HG03103 (cell line): ENCODE measurements at regions not wholly inside any gene's neighbourhood (a gene's known extent, or its start where the extent isn't known, plus 50 kb on each side); places are given as distances from the start of the nearest gene placed in this dataset.

Experiments used
- ATAC-seq: cut with Tn5 transposase; IDR thresholded peaks from one replicate; pipeline ENCODE4 v1.9.1; 2021; ENCODE audit warnings: low read depth; ENCODE audit not compliant: unreplicated experiment

DNA sequence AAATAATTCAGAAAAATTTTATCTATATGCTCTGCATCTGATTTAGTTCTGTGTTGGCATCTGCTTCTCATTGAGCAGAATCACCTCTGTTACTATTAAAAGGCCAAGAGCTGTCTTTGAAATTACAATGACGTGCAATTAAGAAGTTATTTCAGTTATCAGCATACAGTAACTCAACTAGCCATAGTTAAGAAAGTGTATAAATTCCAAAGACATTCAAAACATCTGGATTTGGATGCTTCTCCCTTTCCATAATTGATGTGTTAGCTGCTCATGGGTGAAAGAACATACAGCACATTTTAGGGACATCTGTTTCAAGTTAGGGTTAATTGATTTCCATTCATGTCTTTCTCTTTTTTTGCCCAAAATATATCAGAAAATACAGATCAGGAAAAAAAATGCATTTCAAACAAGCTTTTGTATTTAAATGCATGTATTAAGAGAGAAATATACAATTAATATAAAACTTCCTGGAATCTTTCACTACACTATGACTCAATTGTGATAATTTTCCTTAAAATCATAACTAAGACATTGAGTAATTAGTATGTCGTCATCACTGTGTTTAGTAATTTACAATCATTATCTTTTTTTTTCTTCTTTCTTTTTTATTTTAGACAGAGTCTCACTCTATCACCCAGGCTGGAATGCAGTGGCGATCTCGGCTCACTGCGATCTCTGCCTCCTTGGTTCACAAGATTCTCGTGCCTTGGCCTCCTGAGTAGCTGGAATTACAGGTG, 82.7 kb upstream of the MBNL1 start:
- no peak for ATAC-seq

DNA sequence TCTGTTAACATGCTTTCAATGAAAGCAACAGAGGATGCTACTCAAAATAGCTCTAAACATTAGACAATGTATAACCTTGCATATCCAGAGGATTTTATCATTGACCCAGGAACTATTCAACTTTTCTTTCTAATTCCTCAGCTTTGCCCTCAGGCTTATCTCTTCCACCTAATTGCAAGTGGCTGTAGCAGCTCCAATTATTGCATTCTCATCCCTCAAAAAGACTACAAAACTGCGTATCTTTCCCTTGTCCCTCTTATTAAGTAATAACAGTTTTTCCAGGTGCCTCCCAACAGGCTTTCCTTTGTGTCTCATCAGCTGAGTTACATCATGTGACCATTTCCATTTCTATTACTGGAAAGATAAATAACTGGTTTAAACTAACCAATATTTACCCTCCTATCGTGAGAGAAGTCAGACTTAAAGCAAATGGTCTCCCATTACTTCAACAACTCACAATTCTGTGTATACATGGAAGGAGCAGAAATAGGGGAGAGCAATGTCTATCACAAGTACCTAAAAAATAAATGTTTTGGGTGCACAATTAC, 78.0 kb upstream of the MBNL1 start:
- no peak for ATAC-seq

DNA sequence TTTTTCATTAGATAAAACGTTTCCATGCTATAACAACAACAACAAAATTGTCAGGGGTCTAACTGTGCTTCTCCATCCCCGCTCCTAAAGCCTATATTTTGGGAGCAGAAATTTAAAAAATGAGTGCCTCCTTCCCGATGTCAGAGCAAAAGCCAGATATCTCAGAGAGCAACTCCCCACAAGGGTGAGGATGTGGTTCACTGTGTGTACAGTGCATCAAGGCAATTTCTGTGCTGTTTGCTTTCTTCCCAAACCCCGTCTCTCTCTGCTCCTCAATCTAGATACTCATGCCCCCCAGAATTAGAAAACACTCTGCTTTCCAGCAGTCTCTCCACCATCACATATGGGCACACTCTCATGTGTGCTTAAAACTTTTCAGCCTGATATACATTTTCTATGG, 76.7 kb upstream of the MBNL1 start:
- no peak for ATAC-seq

DNA sequence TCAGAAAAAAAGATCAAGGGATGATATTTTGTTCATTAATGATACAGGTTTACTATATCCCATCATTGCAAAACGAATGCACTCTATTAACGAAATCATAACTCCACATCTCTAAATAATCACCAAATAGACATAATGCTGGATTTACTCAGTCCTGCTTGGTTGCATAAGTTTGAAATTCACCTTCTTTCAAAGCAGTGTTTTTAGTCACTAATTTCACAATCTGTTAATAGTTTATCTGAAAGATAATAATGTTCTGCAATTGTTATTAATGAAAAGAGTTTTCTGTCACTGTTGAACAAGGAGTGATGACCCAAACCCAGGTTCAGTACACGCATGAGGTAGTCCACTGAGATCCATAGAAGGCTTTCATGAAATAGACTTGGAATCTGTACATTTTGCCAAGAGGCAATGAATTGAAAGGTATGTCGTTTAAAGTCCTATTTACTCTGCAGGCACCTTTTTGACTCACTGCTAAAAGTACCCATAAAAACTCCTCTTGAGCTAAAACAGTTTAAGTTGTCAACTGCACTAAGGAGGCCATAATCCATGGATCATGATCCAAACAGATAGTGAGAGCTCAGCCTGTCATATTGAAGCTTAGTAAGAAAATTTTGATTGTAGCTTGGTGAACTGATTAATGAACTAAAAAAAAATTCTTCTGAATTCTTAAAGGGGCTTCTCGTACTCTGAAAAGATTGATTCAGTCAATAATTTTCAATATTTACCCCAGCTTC, 75.6 kb upstream of the MBNL1 start:
- ATAC-seq, result no peak

DNA sequence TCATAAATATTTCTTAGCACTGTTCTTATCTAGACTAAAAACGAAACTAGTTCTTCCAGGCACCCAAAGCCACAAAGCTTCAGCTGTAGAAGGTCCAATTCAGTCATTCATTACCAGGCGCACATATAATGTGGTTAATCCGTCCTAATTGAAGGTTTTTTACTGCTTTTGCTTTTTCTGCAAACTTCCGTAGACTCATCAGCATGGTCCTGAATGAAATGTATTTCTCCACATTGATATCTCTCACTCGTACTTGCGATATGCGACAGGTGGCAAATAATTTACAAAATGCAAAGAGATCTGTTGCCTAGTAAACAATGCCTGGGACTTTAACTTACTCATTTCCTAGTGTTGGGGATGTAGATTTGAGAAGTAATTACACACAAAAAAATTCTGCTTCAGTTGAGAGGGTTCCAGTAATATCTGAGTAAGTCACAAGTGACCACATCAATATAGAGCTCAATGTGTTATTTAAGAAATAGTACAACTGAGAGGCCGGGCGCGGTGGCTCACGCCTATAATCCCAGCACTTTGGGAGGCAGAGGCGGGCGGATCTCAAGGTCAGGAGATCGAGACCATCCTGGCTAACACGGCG, 75.0 kb upstream of the MBNL1 start:
- ATAC-seq, result peak; percentile 60

DNA sequence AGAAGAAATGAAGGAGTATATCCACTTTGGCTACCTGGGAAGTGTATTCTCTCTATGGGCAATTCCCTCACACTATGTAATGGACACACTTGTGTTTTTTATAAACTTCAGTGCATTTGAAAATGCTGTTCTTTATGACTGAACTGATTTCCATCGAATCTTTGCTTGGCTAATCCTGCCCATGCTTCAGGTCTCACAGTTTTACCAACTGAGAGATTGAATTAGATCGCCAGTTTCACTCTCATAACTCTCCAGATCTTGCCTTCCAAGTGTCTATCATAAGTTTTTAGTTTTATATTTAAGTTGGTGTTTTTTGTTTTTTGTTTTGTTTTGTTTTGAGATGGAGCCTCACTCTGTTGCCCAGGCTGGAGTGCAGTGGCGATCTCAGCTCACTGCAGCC, 73.5 kb upstream of the MBNL1 start:
- ATAC-seq, result no peak

DNA sequence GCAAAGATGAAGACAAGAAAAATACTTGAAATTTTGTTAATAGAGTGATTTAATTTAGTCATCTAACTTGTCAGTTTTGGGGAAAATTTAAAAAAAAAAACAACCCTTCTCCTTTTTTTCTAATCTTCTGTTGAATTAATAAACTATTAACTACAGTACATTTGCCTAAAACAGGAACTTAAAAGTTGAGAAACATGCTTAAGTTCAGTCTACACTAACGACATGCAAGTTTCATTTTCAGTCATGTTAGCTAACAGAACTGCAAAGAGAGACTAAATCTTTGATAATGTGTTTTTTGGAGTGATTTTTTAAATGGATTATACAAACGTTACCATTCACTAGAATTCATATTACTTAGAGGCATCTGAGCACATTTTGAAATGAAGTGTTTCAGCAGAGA, 71.9 kb upstream of the MBNL1 start:
- ATAC-seq, result peak; percentile 54

DNA sequence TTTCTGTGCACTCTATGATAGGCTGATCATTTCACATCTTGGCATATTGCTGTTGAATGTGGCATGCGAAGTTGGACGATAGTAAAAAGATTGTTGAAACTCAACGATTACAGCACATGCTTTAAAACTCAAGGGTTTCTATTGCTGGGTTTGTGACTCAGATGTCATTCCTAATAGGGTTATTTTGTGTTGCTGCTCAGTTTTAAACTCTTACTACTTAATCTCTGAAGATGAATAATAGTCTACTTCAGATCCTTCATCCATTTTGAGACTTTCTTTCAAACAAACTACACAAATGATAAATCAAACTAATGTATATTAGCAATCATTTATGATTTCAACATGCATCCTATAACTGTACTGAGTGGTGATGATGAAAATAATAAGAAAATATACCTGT, 71.3 kb upstream of the MBNL1 start:
- ATAC-seq, result no peak

DNA sequence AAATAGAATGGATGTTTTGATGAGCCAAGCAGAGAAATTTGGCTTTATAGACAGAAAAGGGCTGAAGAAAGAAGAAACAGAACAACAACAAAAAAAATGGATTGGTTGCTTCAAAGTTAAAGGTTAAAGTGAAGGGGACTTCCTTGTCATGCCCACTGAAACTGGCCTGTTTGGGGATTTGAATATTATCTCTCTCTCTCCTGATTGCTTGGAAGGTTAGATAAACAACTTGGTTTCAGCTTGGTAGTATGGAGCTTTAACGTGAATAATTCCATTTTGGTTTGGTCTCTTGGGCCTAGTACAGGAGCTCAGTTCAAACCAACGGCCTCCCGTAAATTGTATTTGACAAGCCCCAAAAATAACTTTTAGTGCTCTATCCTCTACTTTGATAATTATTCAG, 70.8 kb upstream of the MBNL1 start:
- ATAC-seq, result no peak

DNA sequence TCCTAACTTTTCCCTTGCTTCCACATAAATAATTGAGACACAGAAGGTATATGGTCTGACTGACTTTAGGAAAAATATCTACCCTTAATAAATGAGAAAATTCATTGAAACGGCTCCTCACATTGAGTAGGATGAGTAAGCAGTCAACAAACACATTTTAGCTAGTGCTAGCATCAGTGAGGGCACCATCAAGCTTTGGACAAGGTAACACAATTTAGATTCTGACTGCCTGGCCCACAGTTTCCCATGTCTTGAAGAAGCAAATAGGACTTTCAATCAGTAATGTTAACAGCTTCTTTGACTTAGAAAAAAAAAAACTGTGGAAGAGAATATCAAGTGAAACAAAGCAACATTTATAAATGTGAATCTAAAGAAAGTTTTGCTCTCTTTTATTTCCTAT, 70.1 kb upstream of the MBNL1 start:
- ATAC-seq, result no peak

DNA sequence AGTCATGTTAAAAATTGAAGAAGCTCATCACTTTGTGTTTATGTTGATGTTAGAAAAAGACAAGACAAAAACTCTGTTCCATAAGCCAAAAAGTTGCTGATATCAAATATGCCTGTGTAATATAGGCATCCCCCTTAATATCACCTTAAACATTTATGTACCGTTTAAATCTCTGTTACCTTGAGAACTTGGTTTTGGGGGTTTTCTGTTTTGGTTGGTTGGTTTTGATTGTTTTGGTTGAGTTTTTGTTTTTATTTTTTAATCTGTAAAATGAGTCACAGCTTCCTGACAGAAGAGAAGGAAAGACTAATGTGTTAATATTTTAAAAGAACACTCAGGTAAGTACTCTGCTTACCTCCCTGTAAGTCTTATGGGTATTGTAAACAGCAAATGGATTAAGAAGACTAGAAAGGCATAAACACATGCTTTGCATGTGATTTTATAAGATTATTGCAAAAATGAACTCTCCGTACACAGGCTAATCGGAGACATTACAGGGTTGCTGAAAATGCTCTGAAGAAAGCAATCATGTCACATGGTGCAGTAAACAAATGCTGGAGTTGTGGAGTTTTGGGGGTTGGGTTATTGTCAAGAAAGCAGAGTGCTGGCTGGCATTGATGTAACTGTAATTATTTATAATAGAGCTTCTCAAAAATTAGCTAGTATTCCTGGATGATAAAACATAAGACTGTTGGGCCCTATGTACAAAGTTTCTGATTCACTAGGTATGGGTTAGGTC, 69.5 kb upstream of the MBNL1 start:
- no peak for ATAC-seq

DNA sequence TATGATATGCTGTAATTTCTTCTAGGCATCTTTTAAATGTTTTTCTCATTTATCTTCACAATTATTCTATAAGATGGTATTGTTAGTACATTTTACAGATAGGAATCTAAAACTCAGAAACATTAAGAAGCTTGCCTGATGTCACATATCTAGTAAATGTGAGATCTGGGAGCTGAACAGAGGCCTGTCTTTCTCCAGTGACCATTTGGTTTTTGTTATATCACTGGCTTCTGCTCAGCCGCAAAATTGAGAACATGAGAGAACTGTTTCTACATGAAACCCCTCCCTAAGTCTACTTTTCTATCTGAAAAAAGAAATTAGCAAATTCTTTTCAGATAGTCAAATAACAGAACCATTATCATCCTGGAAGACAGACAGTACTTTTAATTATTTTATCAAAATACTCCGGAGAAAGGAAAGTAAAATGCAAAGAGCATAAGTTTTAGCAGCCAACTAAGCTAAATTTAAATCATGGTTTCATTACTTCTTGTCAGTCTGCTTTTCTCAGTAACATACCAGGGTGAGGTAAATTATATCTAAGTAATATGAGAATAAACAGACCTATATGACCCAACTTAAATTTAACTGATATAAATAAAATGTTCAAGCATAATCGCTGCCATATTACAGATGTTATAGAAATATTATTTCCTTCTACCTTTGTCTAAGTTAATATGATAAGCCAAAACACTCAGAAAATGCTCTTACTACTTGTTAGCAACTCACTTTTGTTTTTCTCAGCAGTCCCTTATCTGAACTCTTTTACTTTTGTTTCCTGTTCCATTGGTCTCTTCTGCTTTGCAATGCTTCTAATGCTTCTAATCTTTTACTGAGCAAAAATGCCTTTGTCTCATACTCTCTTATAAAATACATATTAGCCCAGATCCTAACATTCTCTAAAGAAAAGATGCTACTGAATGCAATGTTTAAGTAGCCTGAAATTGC, 68.0 kb upstream of the MBNL1 start:
- no peak for ATAC-seq

DNA sequence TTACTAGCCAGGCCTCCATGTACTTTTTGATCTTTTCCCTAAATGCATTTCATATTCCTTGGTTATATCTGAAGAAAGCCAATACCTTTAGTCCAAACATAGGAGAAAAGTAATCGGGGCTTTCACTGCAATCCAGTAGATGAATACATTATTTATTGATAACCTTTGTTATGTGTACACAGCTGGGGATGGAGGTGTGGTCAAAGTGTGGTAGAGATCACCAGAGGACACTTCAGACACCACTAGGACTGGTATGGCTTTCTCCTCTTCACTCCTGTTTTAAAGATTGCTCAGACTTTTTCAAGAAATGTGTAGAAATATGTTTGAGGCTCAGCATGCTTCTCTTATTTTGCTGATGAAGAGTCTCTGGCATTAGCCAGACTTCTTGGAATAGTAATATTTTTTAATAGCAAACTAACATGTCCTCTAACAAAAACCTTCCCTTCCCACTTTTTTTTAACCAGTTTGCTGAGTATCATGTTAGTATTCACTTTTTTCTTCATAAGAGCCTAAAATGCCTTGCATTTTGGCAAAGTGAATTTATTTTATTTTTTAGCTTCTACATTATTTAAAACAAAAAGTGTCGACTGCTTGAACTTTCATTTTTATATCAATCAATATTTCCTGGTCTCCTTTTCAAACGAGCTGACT, 65.6 kb upstream of the MBNL1 start:
- ATAC-seq, result no peak

DNA sequence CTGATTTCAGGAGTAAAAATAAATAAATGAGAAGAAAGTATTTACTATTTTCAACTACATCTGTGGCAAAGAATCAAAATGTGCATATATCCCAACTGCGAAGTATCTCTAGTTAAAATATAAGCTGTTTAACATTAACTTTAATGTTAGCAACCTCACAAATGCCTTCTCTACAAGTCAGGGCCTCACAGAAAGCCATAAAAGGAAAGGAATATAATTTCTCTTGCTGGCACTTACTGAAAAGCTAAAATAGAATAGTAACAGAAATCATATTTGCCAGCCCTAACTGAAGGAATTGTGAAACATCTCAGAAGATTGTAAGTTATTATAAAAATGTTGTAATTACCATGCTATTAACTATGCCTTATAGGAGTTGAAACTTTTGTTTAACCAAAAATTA, 65.1 kb upstream of the MBNL1 start:
- no peak for ATAC-seq

DNA sequence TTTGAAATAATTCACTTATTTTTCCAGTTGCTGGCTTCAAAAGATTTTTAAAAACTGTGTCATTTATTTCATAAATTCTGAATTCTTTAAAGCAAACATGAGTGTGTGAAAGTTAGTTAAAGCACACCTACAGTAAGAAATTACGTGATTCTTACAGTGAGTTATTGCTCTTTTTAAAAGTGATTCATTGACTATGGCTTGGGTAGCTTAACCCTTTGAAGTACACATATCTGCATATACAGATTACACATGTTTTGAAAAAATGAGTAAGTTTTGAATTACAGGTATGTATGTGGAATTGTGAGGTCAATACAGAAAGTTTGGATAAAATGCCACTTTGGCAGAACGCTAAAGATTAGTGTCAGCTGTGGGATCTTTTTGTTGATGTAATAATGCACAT, 64.5 kb upstream of the MBNL1 start:
- no peak for ATAC-seq

DNA sequence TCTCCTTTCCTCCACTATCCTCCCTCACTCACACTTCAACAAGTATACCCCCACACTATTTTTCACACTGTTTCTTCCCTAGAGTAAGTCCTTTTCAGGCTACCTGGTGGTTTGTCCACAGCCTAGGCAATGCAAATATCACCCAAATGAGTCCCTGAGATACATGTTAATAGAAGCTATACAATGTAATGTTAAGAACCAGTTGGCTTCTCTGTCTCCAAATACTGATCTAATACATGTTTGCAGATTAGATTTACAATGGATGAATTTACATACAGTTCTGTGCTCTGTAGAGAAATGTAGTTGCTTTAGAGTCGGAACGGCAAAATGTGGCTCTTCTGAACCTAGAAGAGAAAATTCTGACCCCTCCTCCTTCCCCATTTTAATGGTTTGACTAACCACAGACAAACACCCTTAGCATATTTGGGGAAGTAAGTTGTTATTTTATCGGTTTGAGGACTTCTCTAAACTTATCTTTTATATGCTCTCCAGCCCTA, 63.6 kb upstream of the MBNL1 start:
- peak; percentile 53 for ATAC-seq

DNA sequence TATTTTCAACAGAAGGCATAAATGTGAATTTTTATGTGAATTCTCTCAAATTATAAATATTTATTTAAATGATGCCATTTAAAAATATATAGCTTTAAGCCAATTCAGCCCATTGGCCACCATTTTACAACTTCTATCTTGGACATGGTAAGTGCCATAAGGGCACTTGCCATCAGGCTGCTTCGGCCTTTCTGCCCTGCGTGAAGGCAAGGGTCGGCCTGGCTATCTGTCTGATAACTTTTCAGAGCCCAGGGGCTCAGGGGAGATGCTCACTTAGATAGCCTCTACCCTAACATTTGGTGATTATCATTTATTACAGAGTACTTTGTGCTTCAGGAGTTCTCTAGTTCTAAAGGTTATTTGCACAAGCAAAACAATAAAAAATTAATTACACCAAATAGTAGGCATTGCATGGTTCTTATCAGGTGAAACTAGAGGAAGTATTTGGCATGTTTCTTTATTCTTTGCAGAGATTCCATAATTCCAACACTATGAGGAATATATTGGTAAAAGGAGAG, 62.4 kb upstream of the MBNL1 start:
- no peak for ATAC-seq

DNA sequence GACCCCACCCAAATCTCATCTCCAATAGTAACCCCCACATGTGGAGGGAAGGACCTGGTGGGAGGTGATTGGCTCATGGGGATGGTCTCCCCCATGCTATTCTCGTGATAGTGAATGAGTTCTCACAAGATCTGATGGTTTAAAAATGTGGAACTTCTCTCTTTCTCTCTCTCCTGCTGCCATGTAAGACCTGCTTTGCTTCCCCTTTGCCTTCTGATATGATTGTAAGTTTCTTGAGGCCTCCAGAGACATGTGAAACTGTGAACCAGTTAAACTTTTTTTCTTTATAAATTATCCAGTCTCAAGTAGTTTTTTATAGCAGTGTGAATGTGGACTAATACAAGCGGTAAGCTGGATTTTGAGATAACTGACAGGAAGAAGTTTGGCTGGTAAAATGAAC, 60.3 kb upstream of the MBNL1 start:
- ATAC-seq, result no peak

DNA sequence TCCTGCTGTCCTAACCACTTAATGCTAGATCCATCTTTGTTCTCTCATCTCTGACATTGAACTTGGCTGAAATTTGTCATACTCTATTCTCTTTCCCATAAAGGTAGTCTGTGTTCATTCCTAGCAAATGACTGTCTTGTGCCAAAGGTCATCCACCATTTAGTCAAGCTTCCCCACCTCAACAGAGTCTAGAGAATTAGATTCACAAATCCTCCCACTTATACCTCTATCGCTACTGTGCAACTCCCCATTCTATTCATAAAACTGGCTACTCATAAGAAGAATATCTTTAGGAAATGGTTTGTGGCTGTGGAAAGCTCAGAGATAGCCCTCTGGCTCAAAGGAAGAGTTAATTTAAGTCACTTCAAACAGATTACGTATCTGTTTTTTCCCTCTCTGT, 59.7 kb upstream of the MBNL1 start:
- ATAC-seq, result no peak
